ENCODE measurements at regions not wholly inside any gene's neighbourhood (a gene's known extent, or its start where the extent isn't known, plus 50 kb on each side); places are given as distances from the start of the nearest gene placed in this dataset.

DNA sequence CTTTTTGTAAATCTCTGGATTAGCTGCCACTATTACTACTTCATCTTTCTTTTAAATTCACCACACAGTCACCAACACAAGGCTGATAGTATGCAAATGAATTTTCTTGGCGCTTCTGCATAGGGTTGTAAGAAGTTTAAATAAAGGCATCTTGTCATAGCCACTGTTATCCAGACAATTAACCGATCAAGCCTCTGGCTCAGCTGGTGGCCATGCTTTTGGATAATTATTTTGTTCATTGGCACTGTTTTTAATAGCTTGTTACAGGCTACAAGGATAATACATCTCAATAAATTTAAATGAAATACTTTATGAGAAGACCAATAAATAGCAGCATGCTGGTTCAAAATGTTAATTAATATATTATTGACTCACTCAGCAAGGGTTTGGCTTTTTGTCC is 1261.0 kb downstream of the FAM181B start:
- no peak for TF ChIP-seq POLR2A (IDR thresholded peaks at IDR 0.05)
- TF ChIP-seq CTCF (IDR thresholded peaks at IDR 0.05) = no peak
- no peak overlapping the region for H3K4me3 ChIP-seq
- peaks cover 0 to 2% (median 0%) of the 10 kb centered on the region in 12 donors for H3K9me3 ChIP-seq
- no peaks in the 10 kb centered on the region for H3K4me1 ChIP-seq
- WGBS, 4 donors = 58 to 85% (median 70%) methylated on average over 2 of the region's 2 CpGs
- H3K36me3 ChIP-seq = no peaks in the 10 kb centered on the region
- H3K27ac ChIP-seq = no peak overlapping the region
- ATAC-seq (no peak), DNase-seq (no peak)
- intact Hi-C loops (cut with DNase I) = no loop called here
- peaks cover 0 to 12% (median 0%) of the 10 kb centered on the region in 9 donors for H3K27me3 ChIP-seq

- TF ChIP-seq CTCF (IDR thresholded peaks at IDR 0.05) (no peak), POLR2A (IDR thresholded peaks at IDR 0.05) (no peak)
- Histone ChIP-seq H3K4me3 (no peak overlapping the region), H3K27ac (no peak overlapping the region), H3K27me3 (no peaks in the 10 kb centered on the region), H3K36me3 (no peaks in the 10 kb centered on the region), H3K4me1 (no peaks in the 10 kb centered on the region), H3K9me3 (peaks cover 0 to 19% (median 0%) of the 10 kb centered on the region in 12 donors)
- no peak for DNase-seq
- 75 to 81% (median 77%) methylated on average over 3 of the region's 3 CpGs for WGBS, 4 donors
- ATAC-seq = no peak
- intact Hi-C loops (cut with DNase I) = no loop called here
These were observed 1263.2 kb downstream of the FAM181B start for GRCh38 chr11:81470446-81470845.

DNA sequence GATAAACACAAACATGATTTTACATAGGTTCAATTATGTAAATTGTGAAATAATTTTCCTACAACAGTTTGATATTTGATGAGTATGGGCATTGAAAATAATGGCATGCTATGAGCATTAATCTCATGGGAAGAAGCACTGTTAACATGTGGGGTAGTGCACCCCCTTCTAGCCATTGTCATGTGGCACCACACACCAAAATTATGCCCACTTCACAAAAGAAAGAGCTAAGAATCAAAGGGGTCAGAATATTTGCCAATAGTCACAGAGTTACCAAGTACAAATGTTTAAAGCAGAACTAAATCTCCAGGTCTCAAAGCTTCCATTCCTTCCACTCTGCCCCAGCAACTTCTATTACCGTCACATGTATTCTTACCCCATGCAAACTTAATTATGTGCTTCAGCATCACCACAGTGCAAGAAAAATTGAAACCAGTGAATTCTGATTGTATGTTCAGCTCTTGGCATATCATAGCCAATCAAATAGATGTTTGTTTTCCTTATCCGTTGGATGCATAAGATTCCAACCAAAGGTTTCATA is 1273.8 kb downstream of the FAM181B start:
- Histone ChIP-seq H3K4me3 (no peak overlapping the region), H3K27ac (no peak overlapping the region), H3K4me1 (no peaks in the 10 kb centered on the region), H3K27me3 (no peaks in the 10 kb centered on the region), H3K9me3 (peaks cover 0 to 3% (median 0%) of the 10 kb centered on the region in 12 donors), H3K36me3 (no peaks in the 10 kb centered on the region)
- no peak for DNase-seq
- ATAC-seq = no peak
- intact Hi-C loops (cut with DNase I) = no loop called here
- TF ChIP-seq POLR2A (IDR thresholded peaks at IDR 0.05) = no peak
- no peak for TF ChIP-seq CTCF (IDR thresholded peaks at IDR 0.05)
- 84 to 88% (median 86%) methylated on average over 2 of the region's 2 CpGs for WGBS, 4 donors

DNA sequence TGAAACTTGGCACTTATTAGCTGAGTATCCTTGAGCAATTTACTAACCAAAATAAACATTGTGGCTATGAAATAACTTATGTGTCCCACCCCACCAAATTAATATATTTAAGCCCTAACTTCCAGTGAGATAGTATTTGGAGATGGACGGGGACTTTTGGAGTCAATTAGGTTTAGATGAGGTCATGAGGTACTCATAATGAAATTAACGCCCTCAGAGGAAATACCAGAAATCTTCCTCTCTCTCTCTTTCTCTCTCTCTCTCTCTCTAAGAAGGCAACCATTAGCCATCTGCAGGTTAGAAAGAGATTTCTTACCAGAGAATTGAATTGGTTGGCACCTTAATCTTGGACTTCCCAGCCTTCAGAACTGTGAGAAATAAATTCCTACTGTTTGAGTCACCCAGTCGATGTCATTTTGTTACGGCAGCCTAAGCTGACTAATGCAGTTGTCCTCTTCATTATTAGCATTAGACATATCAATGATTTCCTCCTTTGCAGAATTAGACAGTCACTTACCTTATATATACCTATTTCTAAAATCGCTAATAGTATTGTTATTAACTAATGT is 1284.0 kb downstream of the FAM181B start:
- H3K36me3 ChIP-seq = no peaks in the 10 kb centered on the region
- ATAC-seq (no peak), DNase-seq (no peak)
- no peaks in the 10 kb centered on the region for H3K27me3 ChIP-seq
- intact Hi-C loops (cut with DNase I) = no loop called here
- 81 to 87% (median 82%) methylated on average over 5 of the region's 5 CpGs for WGBS, 4 donors
- no peak overlapping the region for H3K4me3 ChIP-seq
- H3K4me1 ChIP-seq = no peaks in the 10 kb centered on the region
- TF ChIP-seq CTCF (IDR thresholded peaks at IDR 0.05) (no peak), POLR2A (IDR thresholded peaks at IDR 0.05) (no peak)
- H3K27ac ChIP-seq = no peak overlapping the region
- H3K9me3 ChIP-seq = no peaks in the 10 kb centered on the region

Data from heart left ventricle (tissue), 16 donors.